Effector memory CD8-positive, alpha-beta T cell (primary cell): ENCODE measurements at regions not wholly inside any gene's neighbourhood (a gene's known extent, or its start where the extent isn't known, plus 50 kb on each side); places are given as distances from the start of the nearest gene placed in this dataset.

ENCODE experiments used
- ATAC-seq: fragments of 150-1000 bp; cut with Tn5 transposase; replicated peaks from 2 replicates; pipeline ENCODE4 v1.10.0; 2021; ENCODE audit warnings: mild to moderate bottlenecking, moderate library complexity
- DNase-seq, 3 experiments: peaks; one replicate each; pipeline ENCODE4 v3.0.0; 2021
- H3K27ac Mint-ChIP-seq, 2 donors: one replicate each; pipeline ENCODE4 v1.8.0; 2022; ENCODE audit warnings: mild to moderate bottlenecking in 2 of 2, mixed read lengths in 2 of 2, moderate library complexity in 2 of 2
- H3K27me3 Mint-ChIP-seq, 2 donors: one replicate each; pipeline ENCODE4 v1.8.0; 2022; ENCODE audit warnings: mixed read lengths in 2 of 2
- H3K36me3 Mint-ChIP-seq: one replicate; pipeline ENCODE4 v1.8.0; 2022; ENCODE audit warnings: mild to moderate bottlenecking, moderate library complexity, mixed read lengths; ENCODE audit not compliant: insufficient read depth
- H3K4me1 Mint-ChIP-seq, 2 donors: one replicate each; pipeline ENCODE4 v1.8.0; 2022; ENCODE audit warnings: low read depth in 2 of 2, mixed read lengths in 2 of 2
- H3K4me3 Mint-ChIP-seq, 2 donors: one replicate each; pipeline ENCODE4 v1.8.0; 2022; ENCODE audit warnings: mild to moderate bottlenecking in 2 of 2, mixed read lengths in 2 of 2, moderate library complexity in 2 of 2
- H3K9me3 Mint-ChIP-seq, 2 donors: one replicate each; pipeline ENCODE4 v1.8.0; 2022; ENCODE audit warnings: mixed read lengths in 2 of 2

DNA sequence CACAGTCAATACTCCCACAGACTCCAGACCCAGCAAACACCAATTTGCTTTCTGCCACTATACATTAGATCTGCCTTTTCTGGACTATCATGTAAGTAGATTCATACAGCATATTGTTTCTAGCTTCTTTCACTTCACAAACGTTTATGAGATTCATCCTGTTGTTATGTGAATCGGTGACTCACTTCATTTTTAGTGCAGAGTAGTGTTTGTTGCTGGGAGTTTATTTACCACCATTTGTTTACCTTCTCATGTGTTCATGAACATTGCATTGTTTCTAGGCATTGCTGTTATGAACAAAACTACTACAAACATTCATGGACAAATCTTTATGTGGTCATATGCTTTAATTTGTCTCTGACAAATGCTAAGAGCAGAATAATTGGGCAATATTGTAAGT, 807.8 kb upstream of the TMEM132C start:
- ATAC-seq (no peak), DNase-seq (no peak)
- peaks cover 0 to 7% of the 10 kb centered on the region in 2 donors for H3K9me3 Mint-ChIP-seq
- H3K27me3 Mint-ChIP-seq: peaks cover 11 to 47% of the 10 kb centered on the region in 2 donors
- no peaks in the 10 kb centered on the region for H3K36me3 Mint-ChIP-seq
- no peaks in the 10 kb centered on the region for H3K4me1 Mint-ChIP-seq
- no peak overlapping the region for H3K27ac Mint-ChIP-seq
- no peak overlapping the region for H3K4me3 Mint-ChIP-seq

DNA sequence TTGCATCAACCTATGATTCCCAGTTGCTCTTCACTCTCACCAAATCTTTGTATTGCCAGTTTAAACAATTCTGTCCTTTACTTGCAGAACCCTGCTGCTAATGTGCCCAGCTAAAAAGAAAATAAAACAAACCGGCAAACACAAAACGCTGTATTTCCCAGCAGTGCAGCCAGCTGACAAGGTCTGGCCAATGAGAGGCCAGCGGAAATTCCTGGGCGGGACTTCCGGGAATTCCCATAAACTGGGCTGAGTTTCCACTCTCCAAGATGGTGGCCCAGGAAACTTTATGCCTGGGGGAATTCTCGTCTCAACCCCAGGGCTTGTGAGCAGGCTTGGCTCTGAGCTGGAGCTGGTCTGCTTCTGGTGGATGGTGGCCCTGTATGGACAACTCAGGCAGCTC, 807.3 kb upstream of the TMEM132C start:
- Mint-ChIP-seq H3K4me1 (no peaks in the 10 kb centered on the region), H3K9me3 (peaks cover 0 to 7% of the 10 kb centered on the region in 2 donors), H3K27ac (no peak overlapping the region), H3K4me3 (no peak overlapping the region), H3K36me3 (no peaks in the 10 kb centered on the region), H3K27me3 (peaks cover 5 to 42% of the 10 kb centered on the region in 2 donors)
- DNase-seq (no peak), ATAC-seq (no peak)

DNA sequence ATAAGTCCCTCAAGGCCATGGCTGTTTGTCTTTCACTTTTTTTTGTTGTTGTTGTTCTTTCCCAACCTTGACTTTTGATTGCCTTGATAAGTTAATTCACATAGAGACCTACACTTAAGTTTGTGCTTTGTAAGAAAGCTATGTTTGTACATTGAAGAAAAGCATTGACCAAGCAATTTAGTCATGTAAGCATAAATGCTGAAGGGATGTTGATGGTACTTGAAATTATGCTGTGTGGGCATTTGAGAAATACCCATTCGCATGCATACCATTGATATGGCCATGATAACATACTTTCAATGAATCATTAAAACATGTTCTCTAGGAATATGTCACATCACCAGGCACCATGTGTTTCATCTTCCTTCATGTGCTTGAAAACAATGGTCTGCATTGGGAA, 803.7 kb upstream of the TMEM132C start:
- Mint-ChIP-seq H3K36me3 (no peaks in the 10 kb centered on the region), H3K27ac (no peak overlapping the region), H3K4me3 (no peak overlapping the region), H3K9me3 (peaks cover 0 to 4% of the 10 kb centered on the region in 2 donors), H3K4me1 (no peaks in the 10 kb centered on the region), H3K27me3 (peaks cover 0 to 13% of the 10 kb centered on the region in 2 donors)
- ATAC-seq (no peak), DNase-seq (no peak)

DNA sequence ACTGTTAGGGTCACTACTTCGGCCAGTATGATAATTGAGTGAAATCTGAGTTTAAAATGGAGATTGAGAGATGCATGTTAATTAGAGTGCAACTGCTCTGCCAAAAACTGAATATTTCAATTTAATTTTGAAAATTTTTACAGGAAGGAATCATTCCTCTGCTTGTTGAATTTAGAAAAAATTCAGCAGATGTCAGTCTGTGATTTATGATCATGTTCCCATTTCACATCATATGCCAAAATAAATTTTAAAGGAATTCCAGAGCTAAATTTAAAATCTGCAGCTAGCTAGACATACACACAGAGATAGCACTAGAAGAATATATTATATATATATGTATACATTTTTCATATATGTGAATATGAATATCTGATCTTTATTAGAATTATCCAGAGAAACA, 797.6 kb upstream of the TMEM132C start:
- Mint-ChIP-seq H3K9me3 (no peaks in the 10 kb centered on the region), H3K36me3 (no peaks in the 10 kb centered on the region), H3K27me3 (peaks cover 0 to 10% of the 10 kb centered on the region in 2 donors), H3K4me1 (no peaks in the 10 kb centered on the region), H3K27ac (no peak overlapping the region), H3K4me3 (no peak overlapping the region)
- DNase-seq: no peak
- ATAC-seq: no peak

DNA sequence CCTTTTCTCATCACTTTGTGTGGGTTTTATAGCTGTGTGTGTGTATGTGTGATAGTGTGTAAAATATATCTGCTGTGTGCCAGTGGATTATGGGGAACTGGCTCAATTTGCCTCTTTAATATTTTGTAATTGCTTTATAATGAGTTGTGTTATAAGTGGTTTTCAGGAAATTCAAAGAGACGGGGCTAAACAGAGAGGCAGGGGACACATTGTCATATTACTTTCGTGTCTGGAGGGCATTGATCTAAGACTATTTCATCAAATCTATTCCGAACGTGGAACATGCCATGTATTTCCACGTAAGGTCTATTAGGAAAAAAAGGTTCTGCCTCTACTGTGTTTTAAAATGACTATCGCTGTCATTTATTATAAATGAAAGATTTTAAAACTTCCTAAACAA, 793.2 kb upstream of the TMEM132C start:
- DNase-seq (no peak), ATAC-seq (no peak)
- Mint-ChIP-seq H3K27ac (no peak overlapping the region), H3K27me3 (peaks cover 0 to 10% of the 10 kb centered on the region in 2 donors), H3K4me1 (no peaks in the 10 kb centered on the region), H3K4me3 (no peak overlapping the region), H3K36me3 (no peaks in the 10 kb centered on the region), H3K9me3 (no peaks in the 10 kb centered on the region)

DNA sequence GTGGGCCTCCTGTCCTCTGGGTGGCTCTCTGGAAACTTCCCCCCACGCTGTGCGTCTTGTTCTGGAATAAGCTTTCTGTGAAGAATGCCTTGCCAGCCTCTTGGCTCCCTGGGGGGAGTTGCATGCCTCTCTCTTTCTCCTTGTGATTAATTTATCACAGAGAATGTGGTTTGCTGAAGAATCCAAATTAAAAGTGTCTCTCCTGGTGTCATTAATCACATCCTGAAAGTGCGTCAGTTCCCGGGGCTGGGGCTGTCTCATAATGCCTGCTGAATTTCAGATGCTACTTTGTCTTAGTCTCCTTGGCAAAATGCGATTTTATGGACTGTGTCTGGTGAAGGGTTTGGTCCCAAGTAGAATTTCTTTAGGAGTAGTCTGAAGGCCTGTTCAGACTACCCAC, 787.7 kb upstream of the TMEM132C start:
- no peak overlapping the region for H3K4me3 Mint-ChIP-seq
- peaks cover 0 to 2% of the 10 kb centered on the region in 2 donors for H3K9me3 Mint-ChIP-seq
- H3K27ac Mint-ChIP-seq: no peak overlapping the region
- no peaks in the 10 kb centered on the region for H3K4me1 Mint-ChIP-seq
- ATAC-seq (no peak), DNase-seq (no peak)
- no peaks in the 10 kb centered on the region for H3K36me3 Mint-ChIP-seq
- H3K27me3 Mint-ChIP-seq: no peaks in the 10 kb centered on the region

DNA sequence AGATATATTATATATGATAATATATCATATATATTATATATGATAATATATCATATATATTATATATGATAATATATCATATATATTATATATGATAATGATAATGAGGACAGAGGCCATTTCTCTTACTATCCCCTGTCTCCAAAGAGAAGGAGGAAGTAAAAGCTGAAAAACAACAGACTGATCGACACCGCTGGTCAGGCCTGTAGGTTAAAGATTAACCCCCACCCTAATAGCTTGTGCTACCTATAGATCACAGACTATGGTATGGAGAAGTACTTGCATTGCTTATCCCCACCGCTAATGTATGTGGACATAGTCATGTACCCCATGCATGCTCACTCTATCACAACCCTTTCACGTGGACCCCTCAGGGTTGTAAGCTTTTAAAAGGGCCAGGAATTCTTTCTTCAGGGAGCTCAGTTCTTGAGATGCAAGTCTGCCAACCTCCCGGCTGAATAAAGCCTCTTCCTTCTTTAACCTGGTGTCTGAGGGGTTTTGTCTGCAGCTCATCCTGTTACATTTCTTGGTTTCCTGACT, 786.1 kb upstream of the TMEM132C start:
- ATAC-seq (no peak), DNase-seq (no peak)
- Mint-ChIP-seq H3K27ac (no peak overlapping the region), H3K27me3 (no peaks in the 10 kb centered on the region), H3K4me3 (no peak overlapping the region), H3K36me3 (no peaks in the 10 kb centered on the region), H3K9me3 (peaks cover 0 to 2% of the 10 kb centered on the region in 2 donors), H3K4me1 (no peaks in the 10 kb centered on the region)

DNA sequence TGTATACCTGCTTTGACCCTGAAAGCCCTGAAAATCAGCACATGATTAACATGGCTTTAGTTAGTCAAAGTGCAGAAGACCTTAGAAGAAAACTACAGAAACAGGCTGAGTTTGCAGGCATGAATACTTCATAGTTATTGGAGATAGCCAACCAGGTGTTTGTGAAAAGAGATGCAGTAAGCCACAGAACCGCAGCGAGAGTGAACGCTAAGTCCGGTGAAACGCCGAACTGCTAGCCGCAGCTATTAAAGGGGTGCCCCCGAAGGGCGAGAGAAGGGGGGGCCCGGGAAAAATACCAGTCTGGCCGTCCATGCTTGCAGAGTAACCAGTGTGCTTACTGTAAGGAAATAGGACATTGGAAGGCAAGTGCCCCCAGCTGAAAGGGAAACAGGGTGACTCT, 784.0 kb upstream of the TMEM132C start:
- Mint-ChIP-seq H3K4me1 (no peaks in the 10 kb centered on the region), H3K27ac (no peak overlapping the region), H3K36me3 (no peaks in the 10 kb centered on the region), H3K4me3 (no peak overlapping the region), H3K9me3 (peaks cover 0 to 2% of the 10 kb centered on the region in 2 donors), H3K27me3 (no peaks in the 10 kb centered on the region)
- ATAC-seq (no peak), DNase-seq (no peak)

DNA sequence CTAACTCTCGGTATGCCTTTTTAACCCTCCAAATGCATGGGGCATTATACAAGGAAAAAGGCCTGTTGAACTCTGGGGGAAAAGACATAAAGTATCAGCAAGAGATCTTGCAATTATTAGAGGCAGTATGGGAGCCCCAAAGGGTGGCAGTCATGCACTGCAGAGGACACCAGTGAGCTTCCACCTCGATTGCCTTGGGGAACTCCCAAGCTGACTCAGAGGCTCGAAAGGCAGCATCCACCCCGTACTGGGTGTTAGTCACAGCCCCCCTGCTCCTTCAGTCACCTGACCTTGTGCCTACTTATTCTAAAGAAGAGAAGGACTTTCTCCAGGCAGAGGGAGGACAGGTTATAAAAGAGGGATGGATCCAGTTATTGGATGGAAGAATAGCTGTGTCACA, 781.4 kb upstream of the TMEM132C start:
- Mint-ChIP-seq H3K27ac (no peak overlapping the region), H3K27me3 (no peaks in the 10 kb centered on the region), H3K36me3 (no peaks in the 10 kb centered on the region), H3K4me3 (no peak overlapping the region), H3K9me3 (peaks cover 0 to 2% of the 10 kb centered on the region in 2 donors), H3K4me1 (no peaks in the 10 kb centered on the region)
- DNase-seq (no peak), ATAC-seq (no peak)

DNA sequence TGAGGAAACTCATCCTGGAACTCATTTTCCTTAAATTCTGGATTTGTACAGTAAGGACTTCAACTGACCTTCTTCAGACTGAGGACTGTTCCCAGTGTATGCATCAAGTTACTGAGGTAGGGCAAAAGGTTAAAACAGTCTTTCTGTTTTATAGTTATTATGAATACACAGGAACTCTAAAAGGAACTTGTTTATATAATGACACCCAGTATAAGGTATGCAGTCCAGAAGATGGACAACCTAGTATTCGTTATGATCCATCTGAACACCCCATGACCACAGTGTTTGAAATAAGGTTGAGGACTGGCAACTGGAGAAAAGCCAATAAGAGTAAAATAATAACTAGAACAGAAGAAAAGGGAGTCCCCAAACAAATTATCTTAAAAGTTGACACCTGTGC, 779.9 kb upstream of the TMEM132C start:
- Mint-ChIP-seq H3K27ac (no peak overlapping the region), H3K4me1 (no peaks in the 10 kb centered on the region), H3K4me3 (no peak overlapping the region), H3K36me3 (no peaks in the 10 kb centered on the region), H3K27me3 (no peaks in the 10 kb centered on the region), H3K9me3 (peaks cover 0 to 2% of the 10 kb centered on the region in 2 donors)
- ATAC-seq (no peak), DNase-seq (no peak)

DNA sequence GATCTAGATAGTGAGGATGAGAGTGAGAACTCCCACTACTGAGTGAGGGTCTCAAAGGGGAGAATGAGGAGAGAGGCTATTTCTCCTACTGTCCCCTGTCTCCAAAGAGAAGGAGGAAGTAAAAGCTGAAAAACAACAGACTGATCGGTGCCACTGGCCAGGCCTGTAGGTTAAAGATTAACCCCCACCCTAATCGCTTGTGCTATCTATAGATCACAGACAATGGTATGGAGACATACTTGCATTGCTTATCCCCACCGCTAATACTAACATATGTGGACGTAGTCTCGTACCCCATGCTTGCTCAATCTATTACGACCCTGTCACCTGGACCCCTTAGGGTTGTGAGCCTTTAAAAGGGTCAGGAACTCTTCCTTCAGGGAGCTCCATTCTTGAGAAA, 777.9 kb upstream of the TMEM132C start:
- ATAC-seq: no peak
- Mint-ChIP-seq H3K4me3 (no peak overlapping the region), H3K4me1 (no peaks in the 10 kb centered on the region), H3K36me3 (no peaks in the 10 kb centered on the region), H3K27me3 (no peaks in the 10 kb centered on the region), H3K27ac (no peak overlapping the region), H3K9me3 (no peaks in the 10 kb centered on the region)
- no peak for DNase-seq

DNA sequence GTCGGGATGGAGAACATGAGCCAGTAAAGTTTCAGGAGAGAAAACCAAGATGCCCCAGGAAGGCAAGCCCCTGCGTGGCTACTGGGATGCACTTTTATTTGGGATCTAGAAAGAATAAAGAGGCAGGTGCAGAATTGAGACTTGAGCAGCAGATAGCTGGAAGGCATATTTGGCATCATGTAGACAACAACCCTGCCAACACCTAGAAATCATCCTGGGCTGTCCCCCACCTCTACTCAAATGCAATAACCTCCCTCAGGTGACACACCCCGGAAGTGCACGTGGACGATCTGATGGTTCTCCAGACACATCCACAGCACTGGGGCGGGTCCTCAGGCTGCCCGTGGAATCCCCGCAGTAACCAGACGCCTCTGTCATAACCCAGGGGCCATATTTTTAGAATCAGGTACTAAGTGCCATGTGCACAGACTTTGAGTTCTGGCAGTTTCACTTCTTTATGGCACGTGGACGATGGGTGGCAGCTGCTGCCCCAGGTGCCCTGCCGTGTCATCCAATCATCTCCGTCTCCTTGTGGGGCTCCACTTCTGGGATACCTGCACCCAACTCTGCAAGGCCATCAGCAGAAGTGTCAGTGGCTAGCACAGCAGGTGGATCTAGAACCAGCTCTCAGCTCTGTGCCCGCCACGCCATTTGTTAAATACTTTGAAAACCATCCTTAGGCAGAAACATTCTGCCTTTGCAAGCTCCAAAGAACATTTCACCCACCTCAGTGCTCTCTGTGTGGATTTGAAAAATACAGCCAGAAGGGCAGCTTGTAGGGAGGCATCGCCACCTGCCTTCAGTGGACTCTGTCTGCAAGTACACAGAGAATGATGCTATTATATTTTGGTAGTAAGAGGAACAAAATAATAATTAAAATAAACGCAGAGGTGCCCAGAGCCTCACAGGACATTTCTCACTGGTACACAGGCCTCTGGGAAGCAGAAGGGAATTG, 771.7 kb upstream of the TMEM132C start:
- no peaks in the 10 kb centered on the region for H3K36me3 Mint-ChIP-seq
- H3K27ac Mint-ChIP-seq: no peak overlapping the region
- peaks cover 0 to 9% of the 10 kb centered on the region in 2 donors for H3K27me3 Mint-ChIP-seq
- ATAC-seq (no peak), DNase-seq (no peak)
- no peaks in the 10 kb centered on the region for H3K9me3 Mint-ChIP-seq
- H3K4me3 Mint-ChIP-seq: no peak overlapping the region
- H3K4me1 Mint-ChIP-seq: no peaks in the 10 kb centered on the region

DNA sequence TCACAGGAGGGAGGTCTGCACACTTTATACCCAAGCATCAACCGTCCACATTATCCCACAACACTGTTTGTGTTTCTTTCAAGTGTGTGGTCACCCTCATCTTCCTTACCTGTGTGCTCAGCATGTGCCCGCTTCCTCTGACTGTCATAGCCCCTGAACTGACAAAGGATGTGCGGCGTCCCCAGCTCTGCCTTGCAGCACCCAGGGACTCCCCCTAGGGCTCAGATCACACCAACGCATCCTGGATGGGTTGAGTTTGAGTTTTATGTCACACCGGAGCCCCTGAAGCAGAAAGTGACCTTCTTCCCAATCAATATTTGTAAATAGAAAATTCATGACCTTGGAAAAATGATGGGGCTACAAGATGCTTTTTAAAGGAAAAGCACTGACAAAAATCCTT, 770.7 kb upstream of the TMEM132C start:
- ATAC-seq: no peak
- Mint-ChIP-seq H3K27ac (no peak overlapping the region), H3K36me3 (no peaks in the 10 kb centered on the region), H3K4me1 (no peaks in the 10 kb centered on the region), H3K9me3 (no peaks in the 10 kb centered on the region), H3K4me3 (no peak overlapping the region), H3K27me3 (peaks cover 0 to 12% of the 10 kb centered on the region in 2 donors)
- no peak for DNase-seq

DNA sequence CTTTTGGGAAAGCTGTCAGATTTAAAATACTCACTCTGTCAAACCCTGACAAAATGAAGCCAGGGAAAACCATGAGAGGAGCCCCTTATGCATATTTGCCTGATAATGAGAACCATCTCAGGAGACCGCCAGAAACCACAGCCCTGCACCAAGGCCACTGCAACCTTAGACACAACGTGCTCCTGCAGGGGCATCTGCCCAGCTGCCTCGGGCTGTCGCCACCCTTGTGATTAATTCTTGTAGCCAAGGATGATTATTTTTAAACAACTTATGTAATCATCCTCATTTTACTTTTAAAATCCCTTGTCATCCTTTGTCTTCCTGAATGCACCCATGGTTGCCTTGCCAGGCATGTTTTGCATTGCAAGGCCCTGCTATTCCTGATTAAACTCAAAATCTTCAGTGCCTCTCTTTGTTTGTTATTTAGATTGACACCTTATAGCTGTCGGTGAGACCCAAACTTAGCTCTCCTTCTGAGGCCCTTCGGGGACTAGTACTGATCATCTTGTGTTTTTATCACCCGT, 766.4 kb upstream of the TMEM132C start:
- Mint-ChIP-seq H3K9me3 (peaks cover 0 to 2% of the 10 kb centered on the region in 2 donors), H3K27me3 (peaks cover 0 to 18% of the 10 kb centered on the region in 2 donors), H3K4me3 (no peak overlapping the region), H3K36me3 (no peaks in the 10 kb centered on the region), H3K4me1 (no peaks in the 10 kb centered on the region), H3K27ac (no peak overlapping the region)
- DNase-seq (no peak), ATAC-seq (no peak)
